ENCODE measurements at regions not wholly inside any gene's neighbourhood (a gene's known extent, or its start where the extent isn't known, plus 50 kb on each side); places are given as distances from the start of the nearest gene placed in this dataset.

DNA sequence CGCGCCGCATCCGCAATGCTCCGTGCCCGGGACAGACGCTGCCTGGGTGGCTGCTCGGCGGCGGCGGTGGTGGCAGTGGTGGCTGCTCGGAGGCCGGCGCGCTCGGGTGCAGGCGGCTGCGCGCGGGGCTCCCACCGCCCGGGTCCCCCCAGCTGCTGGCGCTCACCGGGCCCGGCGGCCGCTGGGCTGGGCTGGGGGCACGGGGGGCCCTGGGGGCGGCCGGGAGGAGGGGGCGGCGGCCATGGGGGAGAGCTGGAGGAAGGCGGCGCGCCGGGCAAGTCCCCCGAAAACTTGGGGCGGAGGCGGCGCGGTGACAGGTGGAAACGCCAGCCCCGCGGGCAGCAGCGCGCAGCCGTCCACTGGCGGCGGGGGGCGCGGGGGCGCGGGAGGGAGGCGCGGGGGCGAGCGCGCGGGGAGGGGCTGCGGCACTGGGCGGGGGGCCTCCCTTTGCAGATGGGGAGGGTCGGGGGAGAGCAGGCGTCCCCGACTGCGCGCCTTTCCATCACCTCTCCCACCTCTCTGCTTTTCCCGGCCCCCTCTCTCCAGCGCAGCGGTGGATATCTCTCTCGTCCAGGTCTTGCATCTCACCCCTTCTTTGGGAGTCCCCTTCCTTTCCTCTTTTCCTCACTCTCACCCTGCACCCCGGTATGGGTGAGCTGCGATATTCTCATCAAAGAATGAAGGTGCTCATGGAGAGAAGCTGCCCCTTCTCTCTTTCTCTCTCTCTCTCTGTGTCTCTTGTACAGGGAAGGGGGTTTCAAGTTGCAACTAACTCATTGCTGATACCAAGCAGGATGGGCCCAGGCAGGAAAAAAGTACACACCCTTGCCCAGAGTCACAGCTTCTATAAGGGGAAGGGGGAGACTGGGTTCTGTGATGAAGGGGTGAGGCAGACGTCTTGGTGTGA is 83.7 kb upstream of the DHRSX start:
- H3K9me3 Mint-ChIP-seq, result no peaks in the 10 kb centered on the region
- CTCF ChIA-PET, result no interaction called here
- peaks cover 8% of the 10 kb centered on the region for H3K4me1 Mint-ChIP-seq (ENCODE audit: low read depth)
- H3K27ac Mint-ChIP-seq, result no peak overlapping the region
- POLR2A ChIA-PET, result no interaction called here
- peaks cover 32% of the 10 kb centered on the region for H3K27me3 Mint-ChIP-seq
- intact Hi-C loops (cut with micrococcal nuclease), result no loop called here
- no peak for DNase-seq
- H3K4me3 Mint-ChIP-seq, result peak overlapping the region; percentile 29
- no peak for ATAC-seq
- no peaks in the 10 kb centered on the region for H3K36me3 Mint-ChIP-seq (ENCODE audit: low read depth)
- TF ChIP-seq, protein P1, sequence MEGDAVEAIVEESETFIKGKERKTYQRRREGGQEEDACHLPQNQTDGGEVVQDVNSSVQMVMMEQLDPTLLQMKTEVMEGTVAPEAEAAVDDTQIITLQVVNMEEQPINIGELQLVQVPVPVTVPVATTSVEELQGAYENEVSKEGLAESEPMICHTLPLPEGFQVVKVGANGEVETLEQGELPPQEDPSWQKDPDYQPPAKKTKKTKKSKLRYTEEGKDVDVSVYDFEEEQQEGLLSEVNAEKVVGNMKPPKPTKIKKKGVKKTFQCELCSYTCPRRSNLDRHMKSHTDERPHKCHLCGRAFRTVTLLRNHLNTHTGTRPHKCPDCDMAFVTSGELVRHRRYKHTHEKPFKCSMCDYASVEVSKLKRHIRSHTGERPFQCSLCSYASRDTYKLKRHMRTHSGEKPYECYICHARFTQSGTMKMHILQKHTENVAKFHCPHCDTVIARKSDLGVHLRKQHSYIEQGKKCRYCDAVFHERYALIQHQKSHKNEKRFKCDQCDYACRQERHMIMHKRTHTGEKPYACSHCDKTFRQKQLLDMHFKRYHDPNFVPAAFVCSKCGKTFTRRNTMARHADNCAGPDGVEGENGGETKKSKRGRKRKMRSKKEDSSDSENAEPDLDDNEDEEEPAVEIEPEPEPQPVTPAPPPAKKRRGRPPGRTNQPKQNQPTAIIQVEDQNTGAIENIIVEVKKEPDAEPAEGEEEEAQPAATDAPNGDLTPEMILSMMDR (IDR thresholded peaks at IDR 0.05), result no peak

DNA sequence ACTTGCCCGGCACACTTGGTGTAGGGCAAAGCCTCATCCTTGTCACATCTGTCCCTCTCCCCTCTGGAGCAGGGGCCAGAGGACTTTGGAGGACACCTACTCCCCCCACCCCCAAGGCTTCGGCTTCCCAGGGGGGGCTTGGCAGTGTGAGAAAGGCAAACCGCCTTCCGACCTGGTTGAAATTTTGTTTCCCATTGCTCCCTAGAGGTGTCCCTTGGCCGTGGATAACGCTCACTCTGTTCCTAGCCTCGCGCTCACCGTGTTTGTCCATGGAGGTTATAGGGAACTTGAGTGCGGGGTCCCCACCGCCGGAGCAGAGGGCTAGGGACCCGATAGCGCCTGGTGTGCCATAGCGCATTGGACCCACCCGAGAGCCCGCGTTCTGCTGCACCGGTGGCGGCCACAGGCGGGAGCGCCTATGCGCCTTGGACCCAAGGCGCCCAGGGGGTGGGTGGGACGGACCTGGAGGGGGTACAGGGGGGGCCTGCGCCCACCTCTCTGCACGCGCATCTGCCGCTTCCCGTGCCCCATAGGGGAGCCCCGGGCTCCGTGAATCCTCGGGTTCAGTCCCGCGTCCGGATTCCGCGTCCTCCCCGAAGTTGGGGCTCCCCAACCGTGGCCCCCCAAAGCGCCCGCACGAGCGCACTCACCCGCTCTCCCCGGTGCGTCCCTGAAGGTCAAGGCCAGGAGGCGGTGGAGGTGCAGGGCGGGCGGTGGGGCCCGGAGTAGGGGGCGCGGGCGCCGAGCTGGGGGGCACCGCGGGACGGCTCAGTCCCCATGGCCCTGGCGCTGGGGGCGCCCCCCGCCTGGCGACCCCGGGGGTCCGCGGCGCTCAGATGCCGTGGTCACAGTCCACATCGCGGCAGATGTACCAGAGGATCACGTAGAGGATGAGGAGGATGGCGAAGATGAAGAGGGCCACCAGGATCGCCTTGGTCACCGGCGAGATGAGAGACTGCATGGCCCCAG is 82.7 kb upstream of the DHRSX start:
- no peaks in the 10 kb centered on the region for H3K9me3 Mint-ChIP-seq
- H3K4me3 Mint-ChIP-seq, result no peak overlapping the region
- ChIA-PET CTCF (no interaction called here), POLR2A (no interaction called here)
- H3K36me3 Mint-ChIP-seq (ENCODE audit: low read depth), result no peaks in the 10 kb centered on the region
- ATAC-seq, result no peak
- intact Hi-C loops (cut with micrococcal nuclease), result no loop called here
- peaks cover 35% of the 10 kb centered on the region for H3K27me3 Mint-ChIP-seq
- TF ChIP-seq, protein P1 (IDR thresholded peaks at IDR 0.05), result no peak
- no peak for DNase-seq
- H3K27ac Mint-ChIP-seq, result no peak overlapping the region
- peaks cover 8% of the 10 kb centered on the region for H3K4me1 Mint-ChIP-seq (ENCODE audit: low read depth)

GRCh38 chrX:2582667-2583066 is 81.9 kb upstream of the DHRSX start:
- Mint-ChIP-seq H3K9me3 (no peaks in the 10 kb centered on the region), H3K4me1 (ENCODE audit: low read depth) (peaks cover 14% of the 10 kb centered on the region), H3K4me3 (no peak overlapping the region), H3K36me3 (ENCODE audit: low read depth) (no peaks in the 10 kb centered on the region), H3K27ac (no peak overlapping the region), H3K27me3 (peaks cover 35% of the 10 kb centered on the region)
- ChIA-PET POLR2A (no interaction called here), CTCF (no interaction called here)
- ATAC-seq (no peak), DNase-seq (no peak)
- TF ChIP-seq, protein P1 (IDR thresholded peaks at IDR 0.05), result no peak
- intact Hi-C loops (cut with micrococcal nuclease), result no loop called here

DNA sequence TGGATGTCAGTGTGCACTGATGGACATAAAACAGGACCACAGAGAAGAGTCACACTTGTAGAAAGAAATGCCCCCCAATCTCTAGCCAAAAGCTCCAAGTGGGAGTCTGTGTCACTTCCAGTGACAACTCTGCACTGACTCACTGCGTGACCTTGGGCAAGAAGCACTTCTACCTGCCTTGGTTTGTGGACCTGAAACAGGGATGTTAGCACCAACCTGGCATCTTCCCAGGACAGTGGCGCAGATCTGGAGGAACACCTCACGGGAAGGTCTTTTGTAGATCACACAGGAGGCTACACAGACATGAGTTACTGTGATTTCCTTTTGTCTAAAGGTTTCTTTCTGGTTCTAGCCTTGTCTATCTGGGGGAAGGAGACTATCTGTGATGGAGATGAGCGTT is 80.5 kb upstream of the DHRSX start:
- TF ChIP-seq, protein P1 (IDR thresholded peaks at IDR 0.05), result no peak
- no peak overlapping the region for H3K27ac Mint-ChIP-seq
- ChIA-PET CTCF (no interaction called here), POLR2A (no interaction called here)
- intact Hi-C loops (cut with micrococcal nuclease), result no loop called here
- no peak for DNase-seq
- H3K4me1 Mint-ChIP-seq (ENCODE audit: low read depth), result peaks cover 16% of the 10 kb centered on the region
- H3K4me3 Mint-ChIP-seq, result no peak overlapping the region
- ATAC-seq, result no peak
- H3K27me3 Mint-ChIP-seq, result peaks cover 35% of the 10 kb centered on the region
- H3K36me3 Mint-ChIP-seq (ENCODE audit: low read depth), result no peaks in the 10 kb centered on the region
- H3K9me3 Mint-ChIP-seq, result no peaks in the 10 kb centered on the region

DNA sequence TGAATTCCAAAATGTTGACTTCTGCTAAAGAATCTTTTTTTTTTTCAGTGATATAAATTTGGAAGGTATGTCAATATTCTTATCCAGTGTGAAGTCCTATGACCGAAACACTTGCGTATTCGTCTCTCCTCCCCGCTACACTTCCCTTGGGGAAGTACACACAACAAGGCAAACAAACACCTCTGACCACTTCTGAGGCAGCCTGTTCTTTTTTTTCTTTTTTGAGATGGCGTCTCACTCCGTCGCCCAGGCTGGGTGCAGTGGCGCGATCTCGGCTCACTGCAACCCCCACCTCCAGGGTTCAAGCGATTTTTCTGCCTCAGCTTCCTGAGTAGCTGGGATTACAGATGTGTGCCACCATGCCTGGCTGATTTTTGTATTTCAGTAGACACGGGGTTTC is 78.1 kb upstream of the DHRSX start:
- no peak overlapping the region for H3K27ac Mint-ChIP-seq
- ATAC-seq, result no peak
- TF ChIP-seq, protein P1 (IDR thresholded peaks at IDR 0.05), result no peak
- intact Hi-C loops (cut with micrococcal nuclease), result no loop called here
- POLR2A ChIA-PET, result no interaction called here
- no peaks in the 10 kb centered on the region for H3K9me3 Mint-ChIP-seq
- DNase-seq, result no peak
- CTCF ChIA-PET, result no interaction called here
- peaks cover 29% of the 10 kb centered on the region for H3K27me3 Mint-ChIP-seq
- no peak overlapping the region for H3K4me3 Mint-ChIP-seq
- no peaks in the 10 kb centered on the region for H3K36me3 Mint-ChIP-seq (ENCODE audit: low read depth)
- peaks cover 13% of the 10 kb centered on the region for H3K4me1 Mint-ChIP-seq (ENCODE audit: low read depth)

Data from activated CD8-positive, alpha-beta T cell treated with anti-CD3 and anti-CD28 coated beads for 36 hours (primary cell).